Stimulated activated CD4-positive, alpha-beta T cell treated with anti-CD3 and anti-CD28 coated beads, TNF-alpha, amount 100 ng/mL, for 1 hour (primary cell): ENCODE measurements at regions not wholly inside any gene's neighbourhood (a gene's known extent, or its start where the extent isn't known, plus 50 kb on each side); places are given as distances from the start of the nearest gene placed in this dataset.

Experiments
- DNase-seq, 3 donors: peaks; one replicate each; pipeline ENCODE4 v3.0.0-alpha.2; 2020; ENCODE audit warnings: low read depth in 3 of 3, low spot score in 1 of 3

DNA sequence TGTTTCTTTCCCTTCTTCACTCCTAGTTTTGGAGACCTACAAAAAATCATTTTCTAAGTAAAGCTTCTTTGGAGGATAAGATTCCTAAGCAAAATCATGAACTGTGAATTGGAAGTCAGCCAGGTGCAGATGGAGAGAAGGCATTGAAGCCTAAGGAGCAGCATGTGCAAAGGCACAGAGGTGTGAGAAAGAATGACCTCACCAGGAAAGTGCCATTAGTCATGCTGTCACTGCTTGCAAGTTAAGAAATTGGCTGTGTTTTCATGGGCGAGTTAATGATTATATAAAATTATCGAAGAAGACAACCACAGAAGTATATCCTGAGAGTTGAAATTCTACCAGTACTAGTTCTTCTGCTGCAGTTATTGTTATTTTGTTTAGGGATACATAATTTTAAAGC, 80.3 kb upstream of the KLHL1 start:
- DNase-seq: no peak

DNA sequence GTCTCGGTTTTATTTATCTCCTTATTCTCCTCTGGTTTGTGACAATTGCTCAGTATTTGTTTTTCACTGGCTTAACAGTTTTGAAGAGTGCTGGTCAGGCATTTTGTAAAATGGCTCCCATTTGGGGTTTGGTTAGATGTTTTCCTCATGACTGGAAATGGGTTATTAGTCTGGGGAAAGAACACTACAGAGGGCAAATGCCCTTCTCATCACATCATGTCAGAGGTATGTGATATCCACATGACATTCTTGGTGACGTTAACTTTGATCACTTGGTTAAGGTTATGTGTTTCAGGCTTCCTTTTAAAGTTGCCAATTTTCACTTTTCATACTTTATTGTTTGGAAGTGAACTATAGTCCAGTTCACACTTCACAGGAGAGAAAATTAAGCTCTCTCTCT, 74.8 kb upstream of the KLHL1 start:
- no peak for DNase-seq
